ENCODE measurements at regions not wholly inside any gene's neighbourhood (a gene's known extent, or its start where the extent isn't known, plus 50 kb on each side); places are given as distances from the start of the nearest gene placed in this dataset.

GRCh38 chr7:13042605-13043236 is 355.3 kb downstream of the ARL4A start:
- DNase-seq (ENCODE audit: low spot score) = peak; percentile 26
- ChIA-PET POLR2A (ENCODE audit: low non-redundant PET) (no interaction called here), CTCF (interaction anchor here (0.5 kb wide), 1 partner anchor 76 kb away, joined by 3 read pairs; no protein-coding TSS in a partner anchor)
- H3K27ac ChIP-seq = no peak overlapping the region
- no peak for TF ChIP-seq CTCF (conservative IDR thresholded peaks at IDR 0.05; ENCODE audit: low read depth)

- CTCF ChIA-PET = no interaction called here
- no peak overlapping the region for H3K27ac ChIP-seq
- TF ChIP-seq CTCF (conservative IDR thresholded peaks at IDR 0.05; ENCODE audit: low read depth) = no peak
- POLR2A ChIA-PET (ENCODE audit: low non-redundant PET) = no interaction called here
- DNase-seq (ENCODE audit: low spot score) = no peak
Observed at GRCh38 chr7:13044309-13044708, 356.9 kb downstream of the ARL4A start.

- no peak for DNase-seq (ENCODE audit: low spot score)
- CTCF ChIA-PET = no interaction called here
- POLR2A ChIA-PET (ENCODE audit: low non-redundant PET) = no interaction called here
Observed at GRCh38 chr7:13047061-13047460, 359.6 kb downstream of the ARL4A start.

GRCh38 chr7:13049946-13050345 is 362.5 kb downstream of the ARL4A start:
- ChIA-PET POLR2A (ENCODE audit: low non-redundant PET) (no interaction called here), CTCF (no interaction called here)
- no peak for DNase-seq (ENCODE audit: low spot score)
- no peak for TF ChIP-seq CTCF (conservative IDR thresholded peaks at IDR 0.05; ENCODE audit: low read depth)
- no peak overlapping the region for H3K27ac ChIP-seq

More at GRCh38 chr7:13047061-13047460, 359.6 kb downstream of the ARL4A start:
- H3K27ac ChIP-seq = no peak overlapping the region
- TF ChIP-seq CTCF (conservative IDR thresholded peaks at IDR 0.05; ENCODE audit: low read depth) = no peak

- CTCF ChIA-PET = no interaction called here
- H3K27ac ChIP-seq = no peak overlapping the region
- TF ChIP-seq CTCF (conservative IDR thresholded peaks at IDR 0.05; ENCODE audit: low read depth) = no peak
- POLR2A ChIA-PET (ENCODE audit: low non-redundant PET) = no interaction called here
- no peak for DNase-seq (ENCODE audit: low spot score)
Observed at GRCh38 chr7:13050703-13051102, 363.3 kb downstream of the ARL4A start.

GRCh38 chr7:13055732-13056368 is 368.4 kb downstream of the ARL4A start:
- ChIA-PET CTCF (no interaction called here), POLR2A (ENCODE audit: low non-redundant PET) (interaction anchor here (0.7 kb wide), 1 partner anchor 340 kb away, joined by 3 read pairs; no protein-coding TSS in a partner anchor)
- no peak overlapping the region for H3K27ac ChIP-seq
- DNase-seq (ENCODE audit: low spot score) = no peak
- TF ChIP-seq CTCF (conservative IDR thresholded peaks at IDR 0.05; ENCODE audit: low read depth) = no peak

All from RWPE1 (cell line).